ENCODE measurements at regions not wholly inside any gene's neighbourhood (a gene's known extent, or its start where the extent isn't known, plus 50 kb on each side); places are given as distances from the start of the nearest gene placed in this dataset.

DNA sequence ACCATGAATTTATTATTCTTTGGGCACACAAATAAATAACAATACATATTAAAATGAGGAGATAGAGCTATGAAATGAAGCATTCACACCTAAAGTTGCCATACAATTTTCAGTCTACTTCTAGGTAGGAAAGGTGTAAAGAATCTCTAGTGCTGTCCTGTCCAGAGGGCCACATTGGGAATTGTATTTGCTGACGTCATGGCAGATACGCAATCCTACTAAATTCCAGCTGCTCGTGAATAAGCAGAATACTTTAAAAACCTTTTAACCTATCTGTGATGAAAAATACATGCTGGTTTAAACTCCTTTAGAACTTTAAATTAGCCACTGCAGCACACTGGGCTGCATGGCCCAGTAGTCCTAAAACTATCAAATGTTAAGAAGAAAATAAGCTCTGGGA is 236.1 kb downstream of the FSCB start:
- Histone ChIP-seq H3K9me1 (replicated peaks; ENCODE audit: control insufficient read depth, extremely low read depth, insufficient read depth, low read length) (no peaks in the 10 kb centered on the region), H2AFZ (ENCODE audit: low read depth, low read length) (no peak overlapping the region), H4K20me1 (replicated peaks; ENCODE audit: control insufficient read depth, extremely low read depth, insufficient read depth, low read length) (no peaks in the 10 kb centered on the region), H3K27me3 (ENCODE audit: control insufficient read depth in 2 of 2, insufficient read depth in 2 of 2, low read length in 2 of 2) (no peaks in the 10 kb centered on the region), H3K79me2 (ENCODE audit: control insufficient read depth, insufficient read depth, low read length) (no peaks in the 10 kb centered on the region), H3K36me3 (ENCODE audit: control insufficient read depth in 2 of 2, extremely low read depth in 1 of 2, insufficient read depth in 2 of 2, low read length in 2 of 2) (no peaks in the 10 kb centered on the region), H3K4me3 (replicated peaks in 1 of 3; ENCODE audit: insufficient read depth in 1 of 3, low read depth in 1 of 3, low read length in 3 of 3) (no peak overlapping the region), H3K4me2 (ENCODE audit: insufficient read depth, low read length) (no peak overlapping the region), H3K27ac (ENCODE audit: insufficient read depth, low read depth, low read length) (no peak overlapping the region), H3K9ac (replicated peaks; ENCODE audit: extremely low read depth, insufficient read depth, low read length) (no peak overlapping the region), H3K4me1 (ENCODE audit: control insufficient read depth, extremely low read depth, insufficient read depth, low read length) (no peaks in the 10 kb centered on the region), H3K9me3 (replicated peaks; ENCODE audit: control insufficient read depth, insufficient read depth, low read length) (peaks cover 2% of the 10 kb centered on the region)
- POLR2A ChIA-PET = no interaction called here
- FAIRE-seq = no peak
- intact Hi-C loops (cut with micrococcal nuclease) = no loop called here
- DNase-seq (ENCODE audit: low read depth, low spot score) = no peak
- BruUV-seq (replicated peaks) = no TSS peak
- CTCF ChIA-PET = no interaction called here
- dilution Hi-C loops (cut with MboI; ENCODE audit: extremely low pct_ligation_motif_present, low sequenced_read_pairs) = no loop called here
- TF ChIP-seq EZH2 (IDR thresholded peaks at IDR 0.05; ENCODE audit: borderline replicate concordance, low read depth, low read length, severe bottlenecking) (no peak), MYC (IDR thresholded peaks at IDR 0.05; ENCODE audit: low read depth, low read length) (no peak), POLR2AphosphoS5 (IDR thresholded peaks at IDR 0.05; ENCODE audit: insufficient read depth, low read depth, low read length) (no peak), FOS (IDR thresholded peaks at IDR 0.05; ENCODE audit: borderline replicate concordance, insufficient read depth, low read length) (no peak), GATA2 (IDR thresholded peaks at IDR 0.05; ENCODE audit: insufficient read depth, insufficient read length, low read depth, low read length) (no peak), JUN (IDR thresholded peaks at IDR 0.05; ENCODE audit: borderline replicate concordance, insufficient read depth, insufficient read length, low read depth) (no peak), POLR2A (IDR thresholded peaks at IDR 0.05; ENCODE audit: low read depth, low read length) (no peak)
- TF ChIP-seq, protein P1, sequence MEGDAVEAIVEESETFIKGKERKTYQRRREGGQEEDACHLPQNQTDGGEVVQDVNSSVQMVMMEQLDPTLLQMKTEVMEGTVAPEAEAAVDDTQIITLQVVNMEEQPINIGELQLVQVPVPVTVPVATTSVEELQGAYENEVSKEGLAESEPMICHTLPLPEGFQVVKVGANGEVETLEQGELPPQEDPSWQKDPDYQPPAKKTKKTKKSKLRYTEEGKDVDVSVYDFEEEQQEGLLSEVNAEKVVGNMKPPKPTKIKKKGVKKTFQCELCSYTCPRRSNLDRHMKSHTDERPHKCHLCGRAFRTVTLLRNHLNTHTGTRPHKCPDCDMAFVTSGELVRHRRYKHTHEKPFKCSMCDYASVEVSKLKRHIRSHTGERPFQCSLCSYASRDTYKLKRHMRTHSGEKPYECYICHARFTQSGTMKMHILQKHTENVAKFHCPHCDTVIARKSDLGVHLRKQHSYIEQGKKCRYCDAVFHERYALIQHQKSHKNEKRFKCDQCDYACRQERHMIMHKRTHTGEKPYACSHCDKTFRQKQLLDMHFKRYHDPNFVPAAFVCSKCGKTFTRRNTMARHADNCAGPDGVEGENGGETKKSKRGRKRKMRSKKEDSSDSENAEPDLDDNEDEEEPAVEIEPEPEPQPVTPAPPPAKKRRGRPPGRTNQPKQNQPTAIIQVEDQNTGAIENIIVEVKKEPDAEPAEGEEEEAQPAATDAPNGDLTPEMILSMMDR (IDR thresholded peaks at IDR 0.05; ENCODE audit: extremely low read depth in 1 of 2, insufficient read depth in 1 of 2, low read depth in 1 of 2, low read length in 2 of 2) = no peak

All from endothelial cell of umbilical vein (primary cell).